Hepatocyte (in vitro differentiated cells): ENCODE measurements at regions not wholly inside any gene's neighbourhood (a gene's known extent, or its start where the extent isn't known, plus 50 kb on each side); places are given as distances from the start of the nearest gene placed in this dataset.

Experiments used
- DNase-seq: peaks from one replicate; pipeline ENCODE4 v3.0.0-alpha.2; 2016; ENCODE audit warnings: low spot score
- H2AFZ ChIP-seq: fragments of 200-600 bp; sonication (generic); 2 replicates; pipeline ENCODE4 v1.6.0; 2016; ENCODE audit warnings: antibody characterized with exemption, mild to moderate bottlenecking
- H3K27ac ChIP-seq: fragments of 200-600 bp; sonication (generic); 2 replicates; pipeline ENCODE4 v1.5.1; 2016; ENCODE audit warnings: mild to moderate bottlenecking
- H3K27me3 ChIP-seq: fragments of 200-600 bp; sonication (generic); 2 replicates; pipeline ENCODE4 v1.6.1; 2016
- H3K36me3 ChIP-seq: fragments of 200-600 bp; sonication (generic); replicated peaks from 2 replicates; pipeline ENCODE4 v1.5.1; 2016; ENCODE audit warnings: low read depth; ENCODE audit not compliant: insufficient read depth
- H3K4me1 ChIP-seq: fragments of 200-600 bp; sonication (generic); 2 replicates; pipeline ENCODE4 v1.5.1; 2016; ENCODE audit warnings: mild to moderate bottlenecking, moderate library complexity; ENCODE audit not compliant: insufficient read depth
- H3K4me2 ChIP-seq: fragments of 200-600 bp; sonication (generic); 2 replicates; pipeline ENCODE4 v1.6.0; 2016
- H3K4me3 ChIP-seq: fragments of 200-600 bp; sonication (generic); 2 replicates; pipeline ENCODE4 v1.5.1; 2016; ENCODE audit warnings: mild to moderate bottlenecking
- H3K79me2 ChIP-seq: fragments of 200-600 bp; sonication (generic); 2 replicates; pipeline ENCODE4 v1.6.0; 2017; ENCODE audit warnings: mild to moderate bottlenecking
- H3K9me2 ChIP-seq: fragments of 200-600 bp; sonication (generic); replicated peaks from 2 replicates; pipeline ENCODE4 v1.6.0; 2017; ENCODE audit warnings: mild to moderate bottlenecking; ENCODE audit not compliant: insufficient read depth
- H3K9me3 ChIP-seq: fragments of 200-600 bp; sonication (generic); 2 replicates; pipeline ENCODE4 v1.5.1; 2016; ENCODE audit warnings: low read depth, mild to moderate bottlenecking
- H4K20me1 ChIP-seq: fragments of 200-600 bp; sonication (generic); 2 replicates; pipeline ENCODE4 v1.6.0; 2016; ENCODE audit warnings: mild to moderate bottlenecking; ENCODE audit not compliant: insufficient read depth, poor library complexity, severe bottlenecking
- CTCF ChIP-seq: fragments of 200-600 bp; sonication (generic); IDR thresholded peaks from 2 replicates; pipeline ENCODE4 v1.5.1; 2016; ENCODE audit warnings: antibody characterized with exemption, mild to moderate bottlenecking; ENCODE audit not compliant: poor library complexity
- EZH2 ChIP-seq: fragments of 200-600 bp; sonication (generic); IDR thresholded peaks from 2 replicates; pipeline ENCODE4 v1.6.1; 2016; ENCODE audit warnings: antibody characterized with exemption, mild to moderate bottlenecking, borderline replicate concordance
- EZH2phosphoT487 ChIP-seq: fragments of 200-600 bp; sonication (generic); IDR thresholded peaks from one replicate; pipeline ENCODE4 v1.6.1; 2018; ENCODE audit warnings: antibody characterized with exemption, mild to moderate bottlenecking, low read depth, moderate library complexity; ENCODE audit not compliant: unreplicated experiment, severe bottlenecking
- WGBS: methylation state at CpG from one replicate; pipeline ENCODE4 v1.1.6; 2016; ENCODE audit warnings: low lambda C conversion rate; ENCODE audit errors: missing lambda C conversion rate; 5-methylcytosine and 5-hydroxymethylcytosine counted together

DNA sequence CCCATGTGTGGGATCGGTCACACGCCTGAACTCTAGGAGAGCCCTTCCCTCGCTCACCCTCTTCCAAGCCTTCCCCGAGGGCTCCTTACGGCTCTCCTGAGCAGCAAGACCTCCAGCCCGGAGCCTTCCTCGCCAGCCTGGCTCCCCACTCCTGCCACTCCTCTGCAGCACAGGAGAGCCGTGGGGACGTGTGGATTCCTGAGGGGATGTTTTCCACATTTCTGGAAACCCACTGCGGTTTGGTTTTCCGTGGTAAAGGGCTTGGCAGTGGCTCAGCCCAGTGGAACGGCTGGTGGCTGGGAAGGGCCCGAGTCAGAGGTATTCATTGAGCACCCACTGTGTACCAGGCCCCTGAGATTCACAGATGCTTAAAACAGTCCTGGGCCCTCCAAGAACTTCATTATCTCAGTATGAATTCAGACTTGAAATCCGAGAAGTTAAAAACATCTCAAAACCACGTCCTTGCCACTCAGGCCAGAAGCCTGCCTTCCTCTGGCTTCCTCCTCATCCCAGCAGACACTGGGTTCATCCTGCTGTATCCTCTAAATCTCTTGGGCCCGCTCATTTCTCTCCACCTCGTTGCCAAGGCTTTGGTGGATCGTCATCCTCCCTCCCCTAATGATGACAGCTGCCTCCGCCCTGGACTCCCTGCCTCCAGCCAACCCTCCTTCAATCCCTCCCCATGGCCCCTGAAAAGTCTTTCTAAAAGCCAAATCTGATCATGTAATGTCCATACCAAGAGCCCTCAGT, 109.6 kb downstream of the FGF18 start:
- Histone ChIP-seq H3K27me3 (no peaks in the 10 kb centered on the region), H3K36me3 (no peaks in the 10 kb centered on the region), H3K9me3 (no peaks in the 10 kb centered on the region), H3K4me1 (peaks cover 11% of the 10 kb centered on the region), H3K9me2 (no peaks in the 10 kb centered on the region), H3K27ac (no peak overlapping the region), H3K4me2 (no peak overlapping the region), H2AFZ (no peak overlapping the region), H3K4me3 (no peak overlapping the region), H3K79me2 (no peaks in the 10 kb centered on the region), H4K20me1 (no peaks in the 10 kb centered on the region)
- WGBS, result 90% methylated on average over 19 of the region's 19 CpGs
- TF ChIP-seq EZH2phosphoT487 (no peak), EZH2 (no peak), CTCF (no peak)
- no peak for DNase-seq

DNA sequence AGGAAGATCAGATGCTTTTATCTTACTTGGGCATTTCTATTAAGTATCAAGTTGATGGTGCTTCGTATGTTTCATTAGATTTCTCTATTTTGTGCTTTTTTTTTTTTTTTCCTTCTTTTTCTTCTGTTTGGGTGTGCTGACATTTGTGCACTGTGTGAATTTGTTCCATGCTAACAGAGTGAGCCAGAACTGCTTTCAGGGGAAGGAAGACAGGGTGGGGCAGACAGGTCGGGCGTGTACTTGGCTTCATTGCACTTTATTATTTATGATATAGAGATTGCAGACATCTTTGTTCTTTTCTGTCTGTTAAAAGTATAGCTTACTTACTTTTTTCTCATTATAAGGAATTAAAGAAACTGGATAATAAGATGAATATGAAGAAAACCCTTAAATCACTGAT, 112.2 kb downstream of the FGF18 start:
- no peak for DNase-seq

GRCh38 chr5:171533153-171533552, 113.7 kb downstream of the FGF18 start:
- H3K36me3 ChIP-seq, result no peaks in the 10 kb centered on the region
- no peaks in the 10 kb centered on the region for H3K4me1 ChIP-seq
- 92% methylated on average over 4 of the region's 4 CpGs for WGBS
- H3K27me3 ChIP-seq, result no peaks in the 10 kb centered on the region
- no peak overlapping the region for H3K4me3 ChIP-seq
- no peaks in the 10 kb centered on the region for H3K9me3 ChIP-seq
- no peak overlapping the region for H2AFZ ChIP-seq
- H3K79me2 ChIP-seq, result no peaks in the 10 kb centered on the region
- DNase-seq, result no peak
- H3K4me2 ChIP-seq, result no peak overlapping the region
- no peak overlapping the region for H3K27ac ChIP-seq
- H3K9me2 ChIP-seq, result no peaks in the 10 kb centered on the region
- TF ChIP-seq EZH2phosphoT487, result no peak
- no peak for TF ChIP-seq CTCF
- TF ChIP-seq EZH2, result no peak
- no peaks in the 10 kb centered on the region for H4K20me1 ChIP-seq

More for the DNA sequence above, 112.2 kb downstream of the FGF18 start:
- Histone ChIP-seq H3K36me3 (no peaks in the 10 kb centered on the region), H3K27ac (no peak overlapping the region), H3K27me3 (no peaks in the 10 kb centered on the region), H3K79me2 (no peaks in the 10 kb centered on the region), H3K4me1 (no peaks in the 10 kb centered on the region), H3K4me2 (no peak overlapping the region), H2AFZ (no peak overlapping the region), H3K9me2 (no peaks in the 10 kb centered on the region), H3K9me3 (no peaks in the 10 kb centered on the region), H3K4me3 (no peak overlapping the region), H4K20me1 (no peaks in the 10 kb centered on the region)
- 84% methylated on average over 3 of the region's 3 CpGs for WGBS
- TF ChIP-seq EZH2phosphoT487 (no peak), EZH2 (no peak), CTCF (no peak)
